IPS-15b (cell line): ENCODE measurements at regions not wholly inside any gene's neighbourhood (a gene's known extent, or its start where the extent isn't known, plus 50 kb on each side); places are given as distances from the start of the nearest gene placed in this dataset.

Experiments
- H3K27me3 ChIP-seq: one replicate; pipeline ENCODE4 v1.6.1; 2013; ENCODE audit warnings: low read length; ENCODE audit not compliant: control insufficient read depth, insufficient read depth
- H3K36me3 ChIP-seq: one replicate; pipeline ENCODE4 v1.6.1; 2013; ENCODE audit warnings: low read length; ENCODE audit not compliant: control insufficient read depth, insufficient read depth
- H3K4me1 ChIP-seq: one replicate; pipeline ENCODE4 v1.6.1; 2013; ENCODE audit warnings: mild to moderate bottlenecking, low read length; ENCODE audit not compliant: control insufficient read depth, insufficient read depth
- H3K4me3 ChIP-seq: one replicate; pipeline ENCODE4 v1.5.1; 2013; ENCODE audit warnings: low read depth, low read length
- H3K9ac ChIP-seq: one replicate; pipeline ENCODE4 v1.6.1; 2013; ENCODE audit warnings: low read depth, mild to moderate bottlenecking, low read length
- H3K9me3 ChIP-seq: one replicate; pipeline ENCODE4 v1.6.1; 2013; ENCODE audit warnings: mild to moderate bottlenecking, low read length; ENCODE audit not compliant: control insufficient read depth, insufficient read depth

- no peaks in the 10 kb centered on the region for H3K9me3 ChIP-seq
- H3K27me3 ChIP-seq: no peaks in the 10 kb centered on the region
- H3K36me3 ChIP-seq: no peaks in the 10 kb centered on the region
- no peak overlapping the region for H3K9ac ChIP-seq
- no peaks in the 10 kb centered on the region for H3K4me1 ChIP-seq
- no peak overlapping the region for H3K4me3 ChIP-seq
Observed at GRCh38 chr6:93592417-93592816, 173.1 kb upstream of the EPHA7 start.

GRCh38 chr6:93586306-93586705 lies 166.9 kb upstream of the EPHA7 start:
- H3K27me3 ChIP-seq: no peaks in the 10 kb centered on the region
- H3K9me3 ChIP-seq: no peaks in the 10 kb centered on the region
- no peak overlapping the region for H3K9ac ChIP-seq
- H3K4me3 ChIP-seq: no peak overlapping the region
- peaks cover 2% of the 10 kb centered on the region for H3K4me1 ChIP-seq
- no peaks in the 10 kb centered on the region for H3K36me3 ChIP-seq

GRCh38 chr6:93584300-93584699 lies 164.9 kb upstream of the EPHA7 start:
- Histone ChIP-seq H3K36me3 (no peaks in the 10 kb centered on the region), H3K4me1 (peaks cover 4% of the 10 kb centered on the region), H3K9me3 (no peaks in the 10 kb centered on the region), H3K27me3 (no peaks in the 10 kb centered on the region), H3K9ac (no peak overlapping the region), H3K4me3 (no peak overlapping the region)

- Histone ChIP-seq H3K9me3 (no peaks in the 10 kb centered on the region), H3K27me3 (no peaks in the 10 kb centered on the region), H3K36me3 (no peaks in the 10 kb centered on the region), H3K9ac (no peak overlapping the region), H3K4me3 (no peak overlapping the region), H3K4me1 (peaks cover 4% of the 10 kb centered on the region)
Observed at GRCh38 chr6:93581371-93581770, 162.0 kb upstream of the EPHA7 start.

- Histone ChIP-seq H3K9ac (no peak overlapping the region), H3K9me3 (no peaks in the 10 kb centered on the region), H3K27me3 (no peaks in the 10 kb centered on the region), H3K36me3 (no peaks in the 10 kb centered on the region), H3K4me3 (no peak overlapping the region), H3K4me1 (peaks cover 4% of the 10 kb centered on the region)
Observed at GRCh38 chr6:93580446-93580845, 161.1 kb upstream of the EPHA7 start.

DNA sequence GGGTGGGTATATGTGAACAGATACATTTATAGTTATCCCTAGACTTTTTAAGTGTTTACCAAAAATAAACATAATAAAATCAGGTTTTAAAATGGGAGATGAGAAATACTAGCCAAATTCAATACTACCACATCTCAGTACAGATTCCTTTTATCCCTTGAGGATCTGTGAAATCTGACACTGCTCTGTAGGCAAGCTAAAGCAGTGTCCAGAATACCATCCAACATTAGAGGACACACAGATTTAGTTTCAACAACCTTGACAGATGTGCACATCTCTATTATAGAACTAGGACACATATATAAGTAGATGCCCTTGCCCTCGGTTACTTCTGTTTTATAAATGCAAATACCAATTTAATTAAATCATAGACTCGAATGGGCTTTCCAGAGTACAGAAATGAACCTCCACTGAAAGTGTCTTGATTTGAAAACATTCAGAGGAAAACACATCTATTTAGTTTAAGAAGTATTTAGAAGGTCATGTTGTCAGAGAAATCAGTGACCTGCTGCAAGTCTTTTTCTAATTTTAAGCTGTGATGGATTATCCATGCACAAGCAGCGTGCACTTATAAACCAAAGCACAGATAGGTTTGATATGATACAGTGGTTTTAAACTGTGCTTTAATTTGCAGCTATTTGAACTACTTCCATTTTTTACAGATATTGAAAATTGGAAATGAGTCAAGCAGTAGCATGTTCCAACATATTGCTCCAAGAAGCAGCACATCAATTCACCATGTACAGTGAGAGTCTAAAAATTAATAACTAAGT lies 156.3 kb upstream of the EPHA7 start:
- H3K4me1 ChIP-seq: peaks cover 2% of the 10 kb centered on the region
- no peak overlapping the region for H3K4me3 ChIP-seq
- no peaks in the 10 kb centered on the region for H3K36me3 ChIP-seq
- H3K27me3 ChIP-seq: no peaks in the 10 kb centered on the region
- no peak overlapping the region for H3K9ac ChIP-seq
- no peaks in the 10 kb centered on the region for H3K9me3 ChIP-seq

DNA sequence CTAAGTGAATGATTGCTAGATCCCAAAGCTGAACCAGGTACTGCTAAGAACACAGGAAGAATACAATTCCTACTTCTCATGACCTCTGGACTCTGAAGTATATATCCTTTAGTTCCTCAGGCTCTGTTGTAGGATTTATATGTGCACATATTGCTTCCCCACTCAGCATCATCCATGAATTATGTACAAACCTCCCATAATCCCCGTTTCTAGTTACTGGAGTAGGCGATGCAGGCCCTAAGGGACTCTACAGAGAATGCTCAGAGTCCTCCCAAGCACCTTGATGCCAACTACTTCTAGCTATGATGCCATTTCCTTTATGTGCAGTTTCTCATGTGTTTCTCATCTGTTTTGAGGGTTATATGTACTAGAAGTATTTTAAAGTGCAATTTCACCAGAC lies 154.9 kb upstream of the EPHA7 start:
- Histone ChIP-seq H3K9ac (no peak overlapping the region), H3K27me3 (no peaks in the 10 kb centered on the region), H3K9me3 (no peaks in the 10 kb centered on the region), H3K4me1 (no peaks in the 10 kb centered on the region), H3K36me3 (no peaks in the 10 kb centered on the region), H3K4me3 (no peak overlapping the region)

DNA sequence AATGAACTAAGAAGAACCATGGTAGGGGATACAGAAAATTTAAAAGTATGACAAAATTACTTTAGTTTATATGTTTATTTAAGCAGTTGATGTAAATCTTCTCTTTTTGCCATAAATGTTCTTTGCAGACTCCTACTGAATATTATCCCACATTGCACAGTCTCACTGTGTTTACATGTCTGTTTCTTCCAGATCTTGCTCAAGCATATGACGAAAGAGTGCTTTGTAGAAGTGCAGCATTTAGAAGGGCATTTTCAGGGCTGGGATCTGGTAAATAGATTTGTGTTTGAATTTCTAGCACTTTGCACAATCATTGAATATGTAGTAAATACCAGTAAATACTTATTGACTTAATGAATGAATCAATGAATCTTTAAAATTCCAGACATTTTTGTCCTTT lies 152.0 kb upstream of the EPHA7 start:
- Histone ChIP-seq H3K27me3 (no peaks in the 10 kb centered on the region), H3K9me3 (no peaks in the 10 kb centered on the region), H3K4me1 (no peaks in the 10 kb centered on the region), H3K4me3 (no peak overlapping the region), H3K9ac (no peak overlapping the region), H3K36me3 (no peaks in the 10 kb centered on the region)

GRCh38 chr6:93568169-93568568 lies 148.8 kb upstream of the EPHA7 start:
- Histone ChIP-seq H3K36me3 (no peaks in the 10 kb centered on the region), H3K9me3 (no peaks in the 10 kb centered on the region)

DNA sequence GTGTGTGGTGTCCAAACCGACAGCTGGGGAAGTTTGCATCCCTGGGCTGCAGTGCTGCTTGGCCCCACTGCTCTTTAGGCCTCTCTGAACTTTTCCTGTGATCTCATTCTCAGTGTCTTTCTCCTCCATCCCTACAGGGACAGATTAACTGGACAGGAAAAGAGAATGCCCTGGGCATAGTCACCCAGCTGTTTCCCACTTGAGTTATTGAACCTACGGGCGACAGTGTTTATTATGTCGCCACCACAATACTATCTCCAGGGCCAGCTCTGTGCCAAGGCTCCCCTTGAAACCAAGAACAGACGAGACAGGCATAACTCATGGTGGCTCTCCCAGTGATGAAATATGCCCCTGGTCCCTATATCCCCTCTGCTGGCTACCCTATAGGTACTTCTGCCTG lies 147.8 kb upstream of the EPHA7 start:
- Histone ChIP-seq H3K4me3 (no peak overlapping the region), H3K4me1 (no peaks in the 10 kb centered on the region), H3K9ac (no peak overlapping the region), H3K36me3 (no peaks in the 10 kb centered on the region), H3K27me3 (no peaks in the 10 kb centered on the region), H3K9me3 (no peaks in the 10 kb centered on the region)

More at GRCh38 chr6:93568169-93568568, 148.8 kb upstream of the EPHA7 start:
- Histone ChIP-seq H3K9ac (no peak overlapping the region), H3K27me3 (no peaks in the 10 kb centered on the region), H3K4me1 (no peaks in the 10 kb centered on the region), H3K4me3 (no peak overlapping the region)

- H3K27me3 ChIP-seq: no peaks in the 10 kb centered on the region
- H3K9ac ChIP-seq: no peak overlapping the region
- H3K4me1 ChIP-seq: no peaks in the 10 kb centered on the region
- no peaks in the 10 kb centered on the region for H3K36me3 ChIP-seq
- H3K4me3 ChIP-seq: no peak overlapping the region
- H3K9me3 ChIP-seq: no peaks in the 10 kb centered on the region
Observed at GRCh38 chr6:93566285-93566684, 146.9 kb upstream of the EPHA7 start.

GRCh38 chr6:93562582-93562981 lies 143.2 kb upstream of the EPHA7 start:
- no peak overlapping the region for H3K4me3 ChIP-seq
- H3K9me3 ChIP-seq: no peaks in the 10 kb centered on the region
- H3K9ac ChIP-seq: no peak overlapping the region
- H3K4me1 ChIP-seq: no peaks in the 10 kb centered on the region
- no peaks in the 10 kb centered on the region for H3K27me3 ChIP-seq
- H3K36me3 ChIP-seq: no peaks in the 10 kb centered on the region
